ENCODE measurements at regions not wholly inside any gene's neighbourhood (a gene's known extent, or its start where the extent isn't known, plus 50 kb on each side); places are given as distances from the start of the nearest gene placed in this dataset.

GRCh38 chr19:30856376-30856775, 484.2 kb downstream of the ZNF536 start:
- TF ChIP-seq, protein P1, sequence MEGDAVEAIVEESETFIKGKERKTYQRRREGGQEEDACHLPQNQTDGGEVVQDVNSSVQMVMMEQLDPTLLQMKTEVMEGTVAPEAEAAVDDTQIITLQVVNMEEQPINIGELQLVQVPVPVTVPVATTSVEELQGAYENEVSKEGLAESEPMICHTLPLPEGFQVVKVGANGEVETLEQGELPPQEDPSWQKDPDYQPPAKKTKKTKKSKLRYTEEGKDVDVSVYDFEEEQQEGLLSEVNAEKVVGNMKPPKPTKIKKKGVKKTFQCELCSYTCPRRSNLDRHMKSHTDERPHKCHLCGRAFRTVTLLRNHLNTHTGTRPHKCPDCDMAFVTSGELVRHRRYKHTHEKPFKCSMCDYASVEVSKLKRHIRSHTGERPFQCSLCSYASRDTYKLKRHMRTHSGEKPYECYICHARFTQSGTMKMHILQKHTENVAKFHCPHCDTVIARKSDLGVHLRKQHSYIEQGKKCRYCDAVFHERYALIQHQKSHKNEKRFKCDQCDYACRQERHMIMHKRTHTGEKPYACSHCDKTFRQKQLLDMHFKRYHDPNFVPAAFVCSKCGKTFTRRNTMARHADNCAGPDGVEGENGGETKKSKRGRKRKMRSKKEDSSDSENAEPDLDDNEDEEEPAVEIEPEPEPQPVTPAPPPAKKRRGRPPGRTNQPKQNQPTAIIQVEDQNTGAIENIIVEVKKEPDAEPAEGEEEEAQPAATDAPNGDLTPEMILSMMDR (conservative IDR thresholded peaks at IDR 0.05 in 1 of 2, IDR thresholded peaks at IDR 0.05 in 1 of 2; ENCODE audit: low read depth in 1 of 2, low read length in 2 of 2), result no peak
- TF ChIP-seq EZH2 (IDR thresholded peaks at IDR 0.05; ENCODE audit: low read length, missing control alignments), result no peak

Measured in fibroblast of lung (primary cell).